Stomach (tissue), 8 donors: ENCODE measurements at regions not wholly inside any gene's neighbourhood (a gene's known extent, or its start where the extent isn't known, plus 50 kb on each side); places are given as distances from the start of the nearest gene placed in this dataset.
"Not testable (repeated sequence)": the region's sequence is repeated elsewhere in the genome, so short reads cannot be mapped to it uniquely, and the experiment has no call there.

Experiments
- DNase-seq, 2 donors: peaks; one replicate each; pipeline versions ENCODE4 v3.0.0 to v3.0.0-alpha.2; 2013 to 2019
- H3K27ac ChIP-seq, 5 donors: fragments of 200-600 bp in 4 of 5; sonication (generic) in 4 of 5; one replicate each; pipeline ENCODE4 v1.5.1; 2013 to 2019; ENCODE audit warnings: mild to moderate bottlenecking in 1 of 5, moderate library complexity in 1 of 5
- H3K27me3 ChIP-seq, 3 donors: fragments of 200-600 bp; sonication (generic); one replicate each; pipeline ENCODE4 v1.5.1; 2017 to 2019; ENCODE audit warnings: mixed run types in 1 of 3
- H3K36me3 ChIP-seq, 4 donors: fragments of 200-600 bp; sonication (generic); 1 replicate in 3 of 4; 2 replicates in 1 of 4; pipeline ENCODE4 v1.5.1; 2016 to 2019
- H3K4me1 ChIP-seq, 4 donors: fragments of 200-600 bp; sonication (generic); one replicate each; pipeline ENCODE4 v1.5.1; 2016 to 2019
- H3K4me3 ChIP-seq, 4 donors: fragments of 200-600 bp; sonication (generic) in 3 of 4; one replicate each; pipeline ENCODE4 v1.5.1; 2016 to 2019; ENCODE audit warnings: mild to moderate bottlenecking in 1 of 4
- H3K9me3 ChIP-seq, 4 donors: fragments of 200-600 bp; sonication (generic); one replicate each; pipeline ENCODE4 v1.5.1; 2016 to 2019
- EP300 ChIP-seq: sonication (generic); formaldehyde crosslinking; IDR thresholded peaks from one replicate; pipeline ENCODE4 v1.6.1; 2017; ENCODE audit warnings: antibody characterized with exemption
- POLR2A ChIP-seq, 4 donors: fragments of 450-650 bp; IDR thresholded peaks; one replicate each; pipeline ENCODE4 v1.6.1; 2016; ENCODE audit warnings: antibody characterized with exemption in 4 of 4, control low read depth in 2 of 4, mild to moderate bottlenecking in 1 of 4, moderate library complexity in 1 of 4
- POLR2AphosphoS5 ChIP-seq, 3 donors: sonication (generic); formaldehyde crosslinking; IDR thresholded peaks; one replicate each; pipeline ENCODE4 v1.6.1; 2016; ENCODE audit warnings: antibody characterized with exemption in 3 of 3
- WGBS, 5 donors: extraction: QIAGEN DNeasy Blood & Tissue Kit in 3 of 5; methylation state at CpG; one replicate each; pipeline versions ENCODE4 v1.1.5 to v1.1.7; 2013 to 2018; 5-methylcytosine and 5-hydroxymethylcytosine counted together
- intact Hi-C: fragments of 100-400 bp; cut with DNase I; formaldehyde crosslinking; loops from one replicate; pipeline ENCODE4 v1.15.1; 2023; ENCODE audit warnings: low total_unique reads
- TF ChIP-seq, protein P1 (sequence below), 7 experiments: fragments of 450-650 bp in 4 of 7; fragments of 200-600 bp in 3 of 7; sonication (generic) in 3 of 7; IDR thresholded peaks; one replicate each; pipeline ENCODE4 v1.5.1; 2016 to 2019; ENCODE audit warnings: antibody characterized with exemption in 7 of 7, control low read depth in 2 of 7, mild to moderate bottlenecking in 1 of 7
- donor health status: healthy with polysubstance abuse.
- donor health status: Bipolar disorder and iron deficiency.
- donor health status: healthy.

DNA sequence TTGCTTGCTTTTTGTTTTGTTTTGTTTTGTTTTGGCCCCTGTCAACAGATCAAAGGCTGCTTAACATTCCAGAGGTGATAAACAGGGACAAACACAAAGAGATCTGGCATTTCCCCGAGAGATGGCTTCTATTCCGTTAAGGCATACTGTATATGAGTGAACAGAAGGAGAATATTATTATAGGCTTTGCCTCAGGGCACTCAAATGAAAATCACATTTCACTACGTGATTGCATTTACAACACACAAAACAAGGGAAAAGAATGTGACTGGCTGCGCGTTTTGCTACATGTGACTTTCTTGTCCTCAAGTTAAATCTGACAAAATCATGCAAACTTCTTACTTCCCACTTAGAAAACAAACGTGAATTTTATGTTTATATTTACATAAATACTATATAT is 1037.9 kb upstream of the DDX18 start:
- intact Hi-C loops, result no loop called here
- Histone ChIP-seq H3K9me3 (peaks cover 0 to 2% (median 0%) of the 10 kb centered on the region in 4 donors), H3K36me3 (no peaks in the 10 kb centered on the region), H3K4me3 (no peak overlapping the region), H3K27me3 (no peaks in the 10 kb centered on the region), H3K27ac (no peak overlapping the region), H3K4me1 (no peaks in the 10 kb centered on the region)
- no peak for TF ChIP-seq POLR2AphosphoS5 (IDR thresholded peaks at IDR 0.05)
- TF ChIP-seq, protein P1, sequence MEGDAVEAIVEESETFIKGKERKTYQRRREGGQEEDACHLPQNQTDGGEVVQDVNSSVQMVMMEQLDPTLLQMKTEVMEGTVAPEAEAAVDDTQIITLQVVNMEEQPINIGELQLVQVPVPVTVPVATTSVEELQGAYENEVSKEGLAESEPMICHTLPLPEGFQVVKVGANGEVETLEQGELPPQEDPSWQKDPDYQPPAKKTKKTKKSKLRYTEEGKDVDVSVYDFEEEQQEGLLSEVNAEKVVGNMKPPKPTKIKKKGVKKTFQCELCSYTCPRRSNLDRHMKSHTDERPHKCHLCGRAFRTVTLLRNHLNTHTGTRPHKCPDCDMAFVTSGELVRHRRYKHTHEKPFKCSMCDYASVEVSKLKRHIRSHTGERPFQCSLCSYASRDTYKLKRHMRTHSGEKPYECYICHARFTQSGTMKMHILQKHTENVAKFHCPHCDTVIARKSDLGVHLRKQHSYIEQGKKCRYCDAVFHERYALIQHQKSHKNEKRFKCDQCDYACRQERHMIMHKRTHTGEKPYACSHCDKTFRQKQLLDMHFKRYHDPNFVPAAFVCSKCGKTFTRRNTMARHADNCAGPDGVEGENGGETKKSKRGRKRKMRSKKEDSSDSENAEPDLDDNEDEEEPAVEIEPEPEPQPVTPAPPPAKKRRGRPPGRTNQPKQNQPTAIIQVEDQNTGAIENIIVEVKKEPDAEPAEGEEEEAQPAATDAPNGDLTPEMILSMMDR (IDR thresholded peaks at IDR 0.05), result no peak
- no peak for TF ChIP-seq POLR2A (IDR thresholded peaks at IDR 0.05)
- TF ChIP-seq EP300, result no peak
- WGBS, 5 donors, result 79 to 87% (median 82%) methylated on average over 6 of the region's 6 CpGs
- DNase-seq, result no peak

DNA sequence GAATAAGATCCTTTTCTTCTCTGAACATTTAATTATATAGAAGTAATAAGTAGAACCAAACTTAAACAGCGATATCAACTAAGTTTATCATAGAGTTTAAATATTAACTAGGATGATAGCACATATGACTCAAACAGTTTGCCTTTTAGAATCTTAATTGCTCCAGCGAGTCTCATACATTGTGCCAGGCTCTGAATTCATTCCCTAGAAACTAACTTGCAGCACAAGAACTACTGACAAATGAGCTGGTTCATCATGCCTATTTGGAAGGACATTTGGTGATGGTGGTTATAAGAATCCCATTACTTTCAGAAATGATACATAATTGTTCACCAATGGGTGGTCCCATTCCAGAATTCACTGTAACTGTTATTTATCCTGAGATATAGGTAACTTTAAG is 1026.6 kb upstream of the DDX18 start:
- 33 to 57% (median 47%) methylated on average over 2 of the region's 2 CpGs for WGBS, 5 donors
- peak in 1 of 2 donors; percentile 27 for DNase-seq
- H3K4me1 ChIP-seq, result no peaks in the 10 kb centered on the region
- no peaks in the 10 kb centered on the region for H3K27me3 ChIP-seq
- TF ChIP-seq POLR2AphosphoS5 (IDR thresholded peaks at IDR 0.05), result no peak
- TF ChIP-seq POLR2A (IDR thresholded peaks at IDR 0.05), result no peak
- TF ChIP-seq EP300, result no peak
- TF ChIP-seq, protein P1 (IDR thresholded peaks at IDR 0.05), result no peak
- no peaks in the 10 kb centered on the region for H3K36me3 ChIP-seq
- no peak overlapping the region for H3K27ac ChIP-seq
- intact Hi-C loops, result no loop called here
- no peak overlapping the region for H3K4me3 ChIP-seq
- H3K9me3 ChIP-seq, result no peaks in the 10 kb centered on the region

DNA sequence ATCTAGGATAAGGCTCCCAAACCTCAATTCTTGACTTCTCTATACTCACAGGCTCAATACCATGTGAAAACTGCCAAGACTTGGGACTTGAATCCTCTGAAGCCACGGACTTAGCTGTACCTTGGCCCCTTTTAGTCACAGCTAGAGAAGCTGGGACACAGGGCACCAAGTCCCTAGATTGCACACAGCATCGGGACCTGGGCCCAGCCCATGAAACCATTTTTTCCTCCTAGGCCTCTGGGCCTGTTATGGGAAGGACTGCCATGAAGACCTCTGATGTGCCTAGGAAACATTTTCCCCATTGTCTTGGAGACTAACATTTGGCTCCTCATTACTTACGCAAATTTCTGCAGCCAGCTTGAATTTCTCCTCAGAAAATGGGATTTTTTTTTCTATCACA is 1011.8 kb upstream of the DDX18 start:
- H3K27me3 ChIP-seq, result no peaks in the 10 kb centered on the region
- H3K4me1 ChIP-seq, result no peaks in the 10 kb centered on the region
- WGBS, 5 donors, result 68 to 71% (median 70%) methylated on average over 3 of the region's 3 CpGs
- no peak overlapping the region for H3K4me3 ChIP-seq
- no peaks in the 10 kb centered on the region for H3K36me3 ChIP-seq
- no peak for TF ChIP-seq EP300
- TF ChIP-seq POLR2AphosphoS5 (IDR thresholded peaks at IDR 0.05), result no peak
- TF ChIP-seq POLR2A (IDR thresholded peaks at IDR 0.05), result no peak
- TF ChIP-seq, protein P1 (IDR thresholded peaks at IDR 0.05), result no peak
- H3K27ac ChIP-seq, result no peak overlapping the region
- intact Hi-C loops, result no loop called here
- no peak for DNase-seq
- peaks cover 0 to 38% (median 17%) of the 10 kb centered on the region in 4 donors for H3K9me3 ChIP-seq

DNA sequence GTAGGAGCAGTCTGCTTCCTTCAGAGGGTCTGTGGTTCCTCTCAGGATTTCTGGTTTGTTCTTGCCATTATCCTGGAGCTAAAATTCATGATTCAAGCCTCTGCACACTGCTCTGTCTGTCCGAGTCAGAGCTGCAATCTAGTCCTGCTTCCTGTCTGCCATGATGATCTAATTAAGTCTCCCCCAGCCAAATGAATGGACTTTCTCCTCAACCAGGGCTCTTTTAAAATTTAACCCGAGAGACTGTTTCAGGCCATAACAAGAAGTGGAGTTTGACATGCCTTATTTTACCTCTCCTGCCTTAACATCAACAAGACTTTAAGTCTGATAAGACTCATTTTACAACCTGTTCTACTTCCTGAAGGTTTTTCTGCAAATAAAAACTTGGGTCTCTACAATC is 1009.6 kb upstream of the DDX18 start:
- 36 to 58% (median 50%) methylated on average over 2 of the region's 2 CpGs for WGBS, 5 donors
- Histone ChIP-seq H3K36me3 (no peaks in the 10 kb centered on the region), H3K9me3 (peaks cover 0 to 38% (median 17%) of the 10 kb centered on the region in 4 donors), H3K27ac (no peak overlapping the region), H3K4me1 (no peaks in the 10 kb centered on the region), H3K4me3 (no peak overlapping the region), H3K27me3 (no peaks in the 10 kb centered on the region)
- peak in 1 of 2 donors; percentile 17 for DNase-seq
- intact Hi-C loops, result no loop called here
- no peak for TF ChIP-seq EP300
- no peak for TF ChIP-seq POLR2A (IDR thresholded peaks at IDR 0.05)

DNA sequence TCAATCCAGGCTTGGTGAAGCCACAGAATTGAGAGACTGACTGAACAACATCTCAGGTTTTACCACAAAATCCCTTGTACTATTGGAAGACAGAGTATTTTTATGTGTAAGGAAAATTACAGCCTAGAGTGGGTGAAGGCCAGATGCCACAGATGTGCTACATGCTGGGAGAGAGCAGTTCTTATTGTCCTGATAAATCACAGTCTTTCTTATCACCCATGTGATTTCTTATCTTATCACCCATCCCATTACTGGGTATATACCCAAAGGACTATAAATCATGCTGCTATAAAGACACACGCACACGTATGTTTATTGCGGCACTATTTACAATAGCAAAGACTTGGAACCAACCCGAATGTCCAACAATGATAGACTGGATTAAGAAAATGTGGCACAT is 1008.0 kb upstream of the DDX18 start:
- H3K4me1 ChIP-seq, DNase-seq, H3K27ac ChIP-seq, intact Hi-C loops, H3K36me3 ChIP-seq, H3K27me3 ChIP-seq, H3K4me3 ChIP-seq: not testable (repeated sequence)
- 71 to 97% (median 89%) methylated on average over 3 to 4 of the region's 4 CpGs for WGBS, 5 donors
- H3K9me3 ChIP-seq, result peaks cover 0 to 31% (median 17%) of the 10 kb centered on the region in 4 donors
